GM19023 (cell line): ENCODE measurements at regions not wholly inside any gene's neighbourhood (a gene's known extent, or its start where the extent isn't known, plus 50 kb on each side); places are given as distances from the start of the nearest gene placed in this dataset.
A peak's percentile ranks its signal among the peaks of the same experiment; 100 is the strongest.

Experiments
- ATAC-seq: cut with Tn5 transposase; IDR thresholded peaks from one replicate; pipeline ENCODE4 v1.9.1; 2021; ENCODE audit warnings: mild to moderate bottlenecking, moderate library complexity; ENCODE audit not compliant: unreplicated experiment

- ATAC-seq = no peak
These were observed 627.3 kb upstream of the KIRREL3 start for GRCh38 chr11:127627629-127628457.

GRCh38 chr11:127627204-127627603 lies 626.6 kb upstream of the KIRREL3 start:
- ATAC-seq = no peak

GRCh38 chr11:127625402-127625801 lies 624.8 kb upstream of the KIRREL3 start:
- peak; percentile 51 for ATAC-seq

- ATAC-seq = no peak
These were observed 623.8 kb upstream of the KIRREL3 start for GRCh38 chr11:127624306-127624856.

- ATAC-seq = no peak
These were observed 622.1 kb upstream of the KIRREL3 start for GRCh38 chr11:127622686-127623085.

- ATAC-seq = no peak
These were observed 620.1 kb upstream of the KIRREL3 start for GRCh38 chr11:127620671-127621070.

GRCh38 chr11:127619946-127620345 lies 619.4 kb upstream of the KIRREL3 start:
- no peak for ATAC-seq

GRCh38 chr11:127618721-127619120 lies 618.2 kb upstream of the KIRREL3 start:
- no peak for ATAC-seq

GRCh38 chr11:127616158-127616557 lies 615.6 kb upstream of the KIRREL3 start:
- no peak for ATAC-seq

GRCh38 chr11:127612607-127613006 lies 612.0 kb upstream of the KIRREL3 start:
- ATAC-seq = no peak

- ATAC-seq = no peak
These were observed 608.6 kb upstream of the KIRREL3 start for GRCh38 chr11:127609025-127609773.

GRCh38 chr11:127607487-127608085 lies 607.0 kb upstream of the KIRREL3 start:
- no peak for ATAC-seq

GRCh38 chr11:127601578-127601977 lies 601.0 kb upstream of the KIRREL3 start:
- no peak for ATAC-seq

GRCh38 chr11:127600674-127601073 lies 600.1 kb upstream of the KIRREL3 start:
- ATAC-seq = no peak

- no peak for ATAC-seq
These were observed 597.9 kb upstream of the KIRREL3 start for GRCh38 chr11:127598476-127598875.

- no peak for ATAC-seq
These were observed 595.9 kb upstream of the KIRREL3 start for GRCh38 chr11:127596433-127596832.

GRCh38 chr11:127592371-127592770 lies 591.8 kb upstream of the KIRREL3 start:
- ATAC-seq = no peak

- ATAC-seq = no peak
These were observed 589.7 kb upstream of the KIRREL3 start for GRCh38 chr11:127590314-127590713.

GRCh38 chr11:127588431-127588830 lies 587.9 kb upstream of the KIRREL3 start:
- ATAC-seq = no peak

- no peak for ATAC-seq
These were observed 586.9 kb upstream of the KIRREL3 start for GRCh38 chr11:127587511-127587910.

GRCh38 chr11:127576210-127576609 lies 575.6 kb upstream of the KIRREL3 start:
- no peak for ATAC-seq
